Lower leg skin (tissue), 4 donors: ENCODE measurements at regions not wholly inside any gene's neighbourhood (a gene's known extent, or its start where the extent isn't known, plus 50 kb on each side); places are given as distances from the start of the nearest gene placed in this dataset.

Experiments used
- DNase-seq, 2 donors: peaks; one replicate each; pipeline ENCODE4 v3.0.0-alpha.2; 2019; ENCODE audit warnings: low spot score in 2 of 2
- H3K4me3 ChIP-seq: fragments of 200-600 bp; sonication (generic); 2 replicates; pipeline ENCODE4 v1.5.1; 2017; ENCODE audit warnings: mild to moderate bottlenecking, low read depth; ENCODE audit not compliant: poor library complexity, severe bottlenecking
- CTCF ChIP-seq, 3 donors: fragments of 450-650 bp; IDR thresholded peaks; one replicate each; pipeline ENCODE4 v1.5.1; 2016; ENCODE audit warnings: antibody characterized with exemption in 3 of 3, mild to moderate bottlenecking in 3 of 3, moderate library complexity in 2 of 3
- POLR2A ChIP-seq, 2 donors: fragments of 450-650 bp; IDR thresholded peaks; one replicate each; pipeline ENCODE4 v1.6.1; 2016 to 2017; ENCODE audit warnings: antibody characterized with exemption in 2 of 2, mild to moderate bottlenecking in 1 of 2, moderate library complexity in 1 of 2
- WGBS, 2 donors: methylation state at CpG; one replicate each; pipeline ENCODE4 v1.1.5; 2018; 5-methylcytosine and 5-hydroxymethylcytosine counted together
- intact Hi-C: fragments of 100-400 bp; cut with DNase I; formaldehyde crosslinking; loops from one replicate; pipeline ENCODE4 v1.15.0; 2023; ENCODE audit warnings: low total_unique reads

- DNase-seq = no peak
- 81 to 82% methylated on average over 2 of the region's 2 CpGs for WGBS, 2 donors
- intact Hi-C loops = no loop called here
Measured at GRCh38 chr13:70363991-70364390, 255.7 kb upstream of the KLHL1 start.

GRCh38 chr13:70362820-70363570, 254.7 kb upstream of the KLHL1 start:
- WGBS, 2 donors = 56 to 63% methylated on average over 5 of the region's 5 CpGs
- TF ChIP-seq POLR2A (IDR thresholded peaks at IDR 0.05) = no peak
- no peak for TF ChIP-seq CTCF (IDR thresholded peaks at IDR 0.05)
- H3K4me3 ChIP-seq = no peak overlapping the region
- no peak for DNase-seq
- intact Hi-C loops = no loop called here

More at GRCh38 chr13:70363991-70364390, 255.7 kb upstream of the KLHL1 start:
- H3K4me3 ChIP-seq = no peak overlapping the region
- TF ChIP-seq CTCF (IDR thresholded peaks at IDR 0.05) = no peak
- TF ChIP-seq POLR2A (IDR thresholded peaks at IDR 0.05) = no peak

- WGBS, 2 donors = 63 to 71% methylated on average over 1 of the region's 1 CpG
- TF ChIP-seq POLR2A (IDR thresholded peaks at IDR 0.05) = no peak
- no peak for TF ChIP-seq CTCF (IDR thresholded peaks at IDR 0.05)
- no peak overlapping the region for H3K4me3 ChIP-seq
- intact Hi-C loops = no loop called here
- no peak for DNase-seq
Measured at GRCh38 chr13:70357031-70357430, 248.8 kb upstream of the KLHL1 start.

- 16 to 45% methylated on average over 2 of the region's 2 CpGs for WGBS, 2 donors
- intact Hi-C loops = no loop called here
- no peak overlapping the region for H3K4me3 ChIP-seq
- DNase-seq = no peak
- TF ChIP-seq POLR2A (IDR thresholded peaks at IDR 0.05) (no peak), CTCF (IDR thresholded peaks at IDR 0.05) (no peak)
Measured at GRCh38 chr13:70353096-70353495, 244.8 kb upstream of the KLHL1 start.

GRCh38 chr13:70347947-70348620, 239.8 kb upstream of the KLHL1 start:
- TF ChIP-seq CTCF (IDR thresholded peaks at IDR 0.05) = no peak
- TF ChIP-seq POLR2A (IDR thresholded peaks at IDR 0.05) = no peak
- intact Hi-C loops = no loop called here
- 77 to 80% methylated on average over 8 of the region's 8 CpGs for WGBS, 2 donors
- no peak overlapping the region for H3K4me3 ChIP-seq
- no peak for DNase-seq
